ENCODE measurements at regions not wholly inside any gene's neighbourhood (a gene's known extent, or its start where the extent isn't known, plus 50 kb on each side); places are given as distances from the start of the nearest gene placed in this dataset.

GRCh38 chr20:11867291-11867919, 50.3 kb upstream of the BTBD3 start:
- no peaks in the 10 kb centered on the region for H3K4me1 ChIP-seq (ENCODE audit: low read depth)
- no peaks in the 10 kb centered on the region for H3K9me3 ChIP-seq (ENCODE audit: low read depth)
- H3K27me3 ChIP-seq: no peaks in the 10 kb centered on the region

More at GRCh38 chr20:11867291-11867919, 50.3 kb upstream of the BTBD3 start:
- no peaks in the 10 kb centered on the region for H3K36me3 ChIP-seq
- DNase-seq (ENCODE audit: low read depth in 1 of 2, low spot score in 1 of 2): no peak
- TF ChIP-seq, protein P1, sequence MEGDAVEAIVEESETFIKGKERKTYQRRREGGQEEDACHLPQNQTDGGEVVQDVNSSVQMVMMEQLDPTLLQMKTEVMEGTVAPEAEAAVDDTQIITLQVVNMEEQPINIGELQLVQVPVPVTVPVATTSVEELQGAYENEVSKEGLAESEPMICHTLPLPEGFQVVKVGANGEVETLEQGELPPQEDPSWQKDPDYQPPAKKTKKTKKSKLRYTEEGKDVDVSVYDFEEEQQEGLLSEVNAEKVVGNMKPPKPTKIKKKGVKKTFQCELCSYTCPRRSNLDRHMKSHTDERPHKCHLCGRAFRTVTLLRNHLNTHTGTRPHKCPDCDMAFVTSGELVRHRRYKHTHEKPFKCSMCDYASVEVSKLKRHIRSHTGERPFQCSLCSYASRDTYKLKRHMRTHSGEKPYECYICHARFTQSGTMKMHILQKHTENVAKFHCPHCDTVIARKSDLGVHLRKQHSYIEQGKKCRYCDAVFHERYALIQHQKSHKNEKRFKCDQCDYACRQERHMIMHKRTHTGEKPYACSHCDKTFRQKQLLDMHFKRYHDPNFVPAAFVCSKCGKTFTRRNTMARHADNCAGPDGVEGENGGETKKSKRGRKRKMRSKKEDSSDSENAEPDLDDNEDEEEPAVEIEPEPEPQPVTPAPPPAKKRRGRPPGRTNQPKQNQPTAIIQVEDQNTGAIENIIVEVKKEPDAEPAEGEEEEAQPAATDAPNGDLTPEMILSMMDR (IDR thresholded peaks at IDR 0.05; ENCODE audit: low read depth, low read length): no peak
- no peak overlapping the region for H3K27ac ChIP-seq
- no peak overlapping the region for H3K4me3 ChIP-seq
